B cell (primary cell): ENCODE measurements at regions not wholly inside any gene's neighbourhood (a gene's known extent, or its start where the extent isn't known, plus 50 kb on each side); places are given as distances from the start of the nearest gene placed in this dataset.

Experiments
- ATAC-seq: fragments of 200-7000 bp; cut with Tn5 transposase; one replicate; pipeline ENCODE4 v1.10.0; 2021; ENCODE audit warnings: low read depth, mild to moderate bottlenecking, moderate number of reproducible peaks, moderate library complexity
- CTCF ChIA-PET: fragments of 350-600 bp; sonication (Branson Sonifier 250); formaldehyde crosslinking; loops from one replicate; lab custom pipeline; 2021; ENCODE audit warnings: antibody characterized with exemption, inconsistent platforms; lab: Charles Lee
- POLR2A ChIA-PET: fragments of 350-600 bp; sonication (Branson Sonifier 250); formaldehyde crosslinking; loops from one replicate; lab custom pipeline; 2021; ENCODE audit warnings: antibody characterized with exemption; lab: Charles Lee
- DNase-seq: peaks from one replicate; pipeline ENCODE4 v3.0.0; 2013
- H2AFZ ChIP-seq: 2 replicates; pipeline ENCODE4 v1.6.1; 2012; ENCODE audit warnings: mild to moderate bottlenecking, low read depth, low read length; ENCODE audit not compliant: insufficient read depth, poor library complexity, severe bottlenecking
- H3K27ac ChIP-seq, 2 donors: 1 replicate in 1 of 2; 2 replicates in 1 of 2; pipeline ENCODE4 v1.5.1; 2012 to 2013; ENCODE audit warnings: low read length in 2 of 2, mild to moderate bottlenecking in 2 of 2, moderate library complexity in 1 of 2
- H3K27me3 ChIP-seq, 4 experiments: fragments of 200-600 bp in 1 of 4; sonication (generic) in 1 of 4; replicated peaks in 1 of 4; 1 replicate in 2 of 4; 2 replicates in 2 of 4; pipeline versions ENCODE4 v1.6.1 to v1.7.0; 2013 to 2016; ENCODE audit warnings: low read length in 3 of 4, mild to moderate bottlenecking in 2 of 4, mixed read lengths in 1 of 4, moderate library complexity in 1 of 4; ENCODE audit not compliant: insufficient read depth in 4 of 4, control insufficient read depth in 3 of 4; ENCODE audit errors: control extremely low read depth in 1 of 4
- H3K36me3 ChIP-seq, 2 experiments: replicated peaks in 1 of 2; 1 replicate in 1 of 2; 2 replicates in 1 of 2; pipeline versions ENCODE4 v1.6.1 to v1.7.1; 2013; ENCODE audit warnings: low read length in 1 of 2; ENCODE audit not compliant: insufficient read depth in 2 of 2, control insufficient read depth in 1 of 2; ENCODE audit errors: control extremely low read depth in 1 of 2, extremely low read depth in 1 of 2
- H3K4me1 ChIP-seq, 2 donors: fragments of 200-600 bp in 1 of 2; sonication (generic) in 1 of 2; 1 replicate in 1 of 2; 2 replicates in 1 of 2; pipeline versions ENCODE4 v1.5.1 to v1.6.1; 2013 to 2017; ENCODE audit warnings: low read length in 2 of 2; ENCODE audit not compliant: control insufficient read depth in 2 of 2, insufficient read depth in 2 of 2
- H3K4me2 ChIP-seq: replicated peaks from 2 replicates; pipeline ENCODE3; 2012; ENCODE audit warnings: mild to moderate bottlenecking, low read depth, low read length; ENCODE audit not compliant: poor library complexity, severe bottlenecking
- H3K4me3 ChIP-seq, 5 experiments: fragments of 200-600 bp in 1 of 5; sonication (generic) in 1 of 5; 1 replicate in 3 of 5; 2 replicates in 2 of 5; pipeline versions ENCODE4 v1.5.1 to v1.7.0; 2011 to 2016; ENCODE audit warnings: low read length in 4 of 5, mild to moderate bottlenecking in 4 of 5, low read depth in 2 of 5, control low read depth in 1 of 5, moderate library complexity in 1 of 5; ENCODE audit not compliant: insufficient read depth in 1 of 5; ENCODE audit errors: control extremely low read depth in 1 of 5, extremely low read depth in 1 of 5
- H3K79me2 ChIP-seq: fragments of 200-600 bp; sonication (generic); one replicate; pipeline ENCODE4 v1.6.0; 2016; ENCODE audit warnings: low read length; ENCODE audit not compliant: control insufficient read depth, insufficient read depth
- H3K9ac ChIP-seq: fragments of 200-600 bp; sonication (generic); 2 replicates; pipeline ENCODE4 v1.6.1; 2017; ENCODE audit warnings: mild to moderate bottlenecking, low read length, moderate library complexity
- H3K9me3 ChIP-seq, 3 donors: one replicate each; pipeline versions ENCODE4 v1.6.1 to v1.7.1; 2013; ENCODE audit warnings: low read length in 2 of 3; ENCODE audit not compliant: control insufficient read depth in 2 of 3, insufficient read depth in 1 of 3; ENCODE audit errors: control extremely low read depth in 1 of 3
- H4K20me1 ChIP-seq: 2 replicates; pipeline ENCODE4 v1.6.0; 2012; ENCODE audit warnings: mild to moderate bottlenecking, low read length; ENCODE audit not compliant: insufficient read depth, control insufficient read depth, poor library complexity, severe bottlenecking
- H3K27ac Mint-ChIP-seq: one replicate; pipeline ENCODE4 v1.8.0; 2021; ENCODE audit warnings: mixed read lengths
- H3K27me3 Mint-ChIP-seq: one replicate; pipeline ENCODE4 v1.8.0; 2021; ENCODE audit warnings: mixed read lengths
- H3K4me1 Mint-ChIP-seq: one replicate; pipeline ENCODE4 v1.8.0; 2021; ENCODE audit warnings: mixed read lengths
- H3K4me3 Mint-ChIP-seq: one replicate; pipeline ENCODE4 v1.8.0; 2021; ENCODE audit warnings: mixed read lengths
- H3K9me3 Mint-ChIP-seq: one replicate; pipeline ENCODE4 v1.8.0; 2022; ENCODE audit warnings: mixed read lengths; ENCODE audit not compliant: insufficient read depth
- CTCF ChIP-seq: fragments of 200-600 bp; IDR thresholded peaks from one replicate; pipeline ENCODE4 v1.8.0; 2022; ENCODE audit warnings: antibody characterized with exemption, mild to moderate bottlenecking
- EZH2 ChIP-seq: IDR thresholded peaks from 2 replicates; pipeline ENCODE4 v1.6.1; 2012; ENCODE audit warnings: borderline replicate concordance, low read depth, mild to moderate bottlenecking, moderate library complexity, low read length; ENCODE audit not compliant: insufficient read depth, poor library complexity, severe bottlenecking
- WGBS: methylation state at CpG from one replicate; pipeline ENCODE4 v1.1.5; 2013; ENCODE audit warnings: missing lambda C conversion rate; ENCODE audit not compliant: insufficient coverage; 5-methylcytosine and 5-hydroxymethylcytosine counted together
- intact Hi-C: fragments of 100-400 bp; cut with micrococcal nuclease; formaldehyde crosslinking; loops from one replicate; pipeline ENCODE4 v1.10.0; 2022

GRCh38 chr16:11440657-11441012, 95.4 kb downstream of the RMI2 start:
- H3K27me3 ChIP-seq = peaks cover 0 to 4% (median 2%) of the 10 kb centered on the region in 4 experiments
- 100% methylated on average over 7 of the region's 7 CpGs for WGBS
- no peak overlapping the region for H3K4me3 Mint-ChIP-seq
- H3K9ac ChIP-seq = no peak overlapping the region
- no peaks in the 10 kb centered on the region for H4K20me1 ChIP-seq
- no peak overlapping the region for H2AFZ ChIP-seq
- H3K4me3 ChIP-seq = no peak overlapping the region
- ChIA-PET CTCF (interaction anchor here (1.0 kb wide), 1 partner anchor 32 kb away, joined by 4 read pairs; no protein-coding TSS in a partner anchor), POLR2A (no interaction called here)
- no peak overlapping the region for H3K27ac ChIP-seq
- H3K4me1 ChIP-seq = no peaks in the 10 kb centered on the region
- H3K9me3 ChIP-seq = peaks cover 0 to 22% (median 16%) of the 10 kb centered on the region in 3 donors
- peaks cover 3% of the 10 kb centered on the region for H3K27me3 Mint-ChIP-seq
- peaks cover 8% of the 10 kb centered on the region for H3K9me3 Mint-ChIP-seq
- no peaks in the 10 kb centered on the region for H3K79me2 ChIP-seq
- intact Hi-C loops = no loop called here
- no peaks in the 10 kb centered on the region for H3K36me3 ChIP-seq
- no peaks in the 10 kb centered on the region for H3K4me1 Mint-ChIP-seq
- DNase-seq (no peak), ATAC-seq (no peak)
- TF ChIP-seq EZH2 = no peak
- TF ChIP-seq CTCF = no peak
- H3K27ac Mint-ChIP-seq = no peak overlapping the region
- H3K4me2 ChIP-seq = no peak overlapping the region

DNA sequence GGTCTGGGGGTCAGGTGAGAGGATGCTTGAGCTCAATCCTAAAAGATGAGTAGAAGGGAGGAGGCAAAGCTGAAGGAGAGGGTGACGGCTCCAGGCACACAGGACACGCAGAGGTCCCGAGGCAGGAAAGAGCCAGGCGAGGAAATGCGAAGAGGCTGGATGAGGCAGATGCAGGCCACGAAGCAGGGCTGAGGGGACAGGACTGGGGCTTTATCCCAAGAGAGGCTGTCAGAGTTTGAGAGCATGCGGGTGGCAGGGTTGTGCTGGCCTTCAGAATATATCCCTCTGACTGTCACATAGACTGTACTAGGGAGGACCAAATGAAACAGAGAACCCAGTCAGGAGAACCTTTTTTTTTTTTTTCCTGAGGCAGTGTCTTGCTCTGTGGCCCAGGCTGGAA, 100.2 kb downstream of the RMI2 start:
- no peaks in the 10 kb centered on the region for H3K36me3 ChIP-seq
- H3K4me1 ChIP-seq = no peaks in the 10 kb centered on the region
- H3K4me2 ChIP-seq = no peak overlapping the region
- H4K20me1 ChIP-seq = no peaks in the 10 kb centered on the region
- H3K9ac ChIP-seq = no peak overlapping the region
- no peak overlapping the region for H3K27ac ChIP-seq
- TF ChIP-seq EZH2 (no peak), CTCF (no peak)
- Mint-ChIP-seq H3K4me3 (no peak overlapping the region), H3K4me1 (no peaks in the 10 kb centered on the region), H3K27ac (no peak overlapping the region), H3K9me3 (peaks cover 4% of the 10 kb centered on the region), H3K27me3 (no peaks in the 10 kb centered on the region)
- intact Hi-C loops = no loop called here
- H2AFZ ChIP-seq = no peak overlapping the region
- no peaks in the 10 kb centered on the region for H3K27me3 ChIP-seq
- no peak overlapping the region for H3K4me3 ChIP-seq
- no peaks in the 10 kb centered on the region for H3K79me2 ChIP-seq
- peaks cover 0 to 9% (median 8%) of the 10 kb centered on the region in 3 donors for H3K9me3 ChIP-seq
- DNase-seq = no peak
- ATAC-seq = no peak
- ChIA-PET POLR2A (no interaction called here), CTCF (interaction anchor here (1.0 kb wide), 1 partner anchor 39 kb away, joined by 3 read pairs; no protein-coding TSS in a partner anchor)
- 95% methylated on average over 5 of the region's 7 CpGs for WGBS
